ENCODE measurements at regions not wholly inside any gene's neighbourhood (a gene's known extent, or its start where the extent isn't known, plus 50 kb on each side); places are given as distances from the start of the nearest gene placed in this dataset.

- no peak overlapping the region for H3K4me2 ChIP-seq
- no peak overlapping the region for H3K4me3 ChIP-seq
- H3K36me3 ChIP-seq, result no peaks in the 10 kb centered on the region
- no peak for TF ChIP-seq Cebpa-rat (IDR thresholded peaks at IDR 0.05)
- no peaks in the 10 kb centered on the region for H4K20me1 ChIP-seq
- no peak overlapping the region for H3K9ac ChIP-seq
- no peaks in the 10 kb centered on the region for H3K4me1 ChIP-seq
- H3K9me3 ChIP-seq (replicated peaks in 1 of 11), result no peaks in the 10 kb centered on the region
- no peak overlapping the region for H3K27ac ChIP-seq
- no peaks in the 10 kb centered on the region for H3K27me3 ChIP-seq
Measured at GRCh38 chr1:219826290-219826689, 102.1 kb downstream of the SLC30A10 start.

- H3K4me3 ChIP-seq, result no peak overlapping the region
- H3K27ac ChIP-seq, result no peak overlapping the region
- TF ChIP-seq Cebpa-rat (IDR thresholded peaks at IDR 0.05), result no peak
- no peak overlapping the region for H3K4me2 ChIP-seq
- H3K9me3 ChIP-seq (replicated peaks in 1 of 11), result no peaks in the 10 kb centered on the region
- H3K27me3 ChIP-seq, result no peaks in the 10 kb centered on the region
- no peaks in the 10 kb centered on the region for H4K20me1 ChIP-seq
- no peaks in the 10 kb centered on the region for H3K4me1 ChIP-seq
- H3K9ac ChIP-seq, result no peak overlapping the region
- no peaks in the 10 kb centered on the region for H3K36me3 ChIP-seq
Measured at GRCh38 chr1:219825355-219825754, 103.0 kb downstream of the SLC30A10 start.

DNA sequence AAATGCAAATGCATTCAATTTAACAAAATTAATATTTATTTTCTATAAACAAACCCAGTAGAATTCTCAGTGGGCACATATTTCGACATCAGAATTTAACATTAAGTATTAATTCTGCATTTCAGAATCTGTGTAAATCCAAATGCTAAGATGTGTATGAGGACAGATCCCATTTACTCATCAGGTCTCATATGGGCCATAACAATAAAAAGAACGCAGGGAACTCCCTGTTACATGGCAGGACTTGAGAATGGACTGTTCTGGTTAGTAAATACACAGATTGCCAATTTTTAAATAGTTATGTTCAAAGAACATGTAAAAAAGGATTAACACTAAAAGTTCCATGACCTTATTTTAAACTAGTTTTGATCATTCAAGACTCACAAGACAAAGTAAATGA is 104.0 kb downstream of the SLC30A10 start:
- Histone ChIP-seq H4K20me1 (no peaks in the 10 kb centered on the region), H3K4me2 (no peak overlapping the region), H3K4me3 (no peak overlapping the region), H3K27ac (no peak overlapping the region), H3K9me3 (replicated peaks in 1 of 11) (no peaks in the 10 kb centered on the region), H3K4me1 (no peaks in the 10 kb centered on the region), H3K36me3 (no peaks in the 10 kb centered on the region), H3K9ac (no peak overlapping the region), H3K27me3 (no peaks in the 10 kb centered on the region)
- TF ChIP-seq Cebpa-rat (IDR thresholded peaks at IDR 0.05), result no peak

GRCh38 chr1:219820551-219820950 is 107.8 kb downstream of the SLC30A10 start:
- Histone ChIP-seq H3K4me2 (no peak overlapping the region), H3K36me3 (no peaks in the 10 kb centered on the region), H3K27ac (no peak overlapping the region), H3K4me3 (no peak overlapping the region), H3K9ac (no peak overlapping the region), H3K9me3 (replicated peaks in 1 of 11) (no peaks in the 10 kb centered on the region), H4K20me1 (no peaks in the 10 kb centered on the region; a peak in 1 of 22 replicates), H3K27me3 (no peaks in the 10 kb centered on the region), H3K4me1 (no peaks in the 10 kb centered on the region)
- TF ChIP-seq Cebpa-rat (IDR thresholded peaks at IDR 0.05), result no peak

GRCh38 chr1:219817914-219818313 is 110.4 kb downstream of the SLC30A10 start:
- Histone ChIP-seq H3K36me3 (no peaks in the 10 kb centered on the region), H3K4me2 (no peak overlapping the region), H3K4me3 (no peak overlapping the region), H3K9me3 (replicated peaks in 1 of 11) (no peaks in the 10 kb centered on the region), H3K27ac (no peak overlapping the region), H3K4me1 (no peaks in the 10 kb centered on the region), H4K20me1 (no peaks in the 10 kb centered on the region; a peak in 1 of 22 replicates), H3K9ac (no peak overlapping the region), H3K27me3 (no peaks in the 10 kb centered on the region)
- no peak for TF ChIP-seq Cebpa-rat (IDR thresholded peaks at IDR 0.05)

- Histone ChIP-seq H3K9me3 (replicated peaks in 1 of 11) (no peaks in the 10 kb centered on the region), H3K4me3 (no peak overlapping the region), H3K36me3 (no peaks in the 10 kb centered on the region), H3K27me3 (no peaks in the 10 kb centered on the region), H3K9ac (no peak overlapping the region), H4K20me1 (no peaks in the 10 kb centered on the region; a peak in 1 of 22 replicates), H3K4me2 (no peak overlapping the region), H3K4me1 (no peaks in the 10 kb centered on the region), H3K27ac (no peak overlapping the region)
- no peak for TF ChIP-seq Cebpa-rat (IDR thresholded peaks at IDR 0.05)
Measured at GRCh38 chr1:219813294-219813693, 115.1 kb downstream of the SLC30A10 start.

DNA sequence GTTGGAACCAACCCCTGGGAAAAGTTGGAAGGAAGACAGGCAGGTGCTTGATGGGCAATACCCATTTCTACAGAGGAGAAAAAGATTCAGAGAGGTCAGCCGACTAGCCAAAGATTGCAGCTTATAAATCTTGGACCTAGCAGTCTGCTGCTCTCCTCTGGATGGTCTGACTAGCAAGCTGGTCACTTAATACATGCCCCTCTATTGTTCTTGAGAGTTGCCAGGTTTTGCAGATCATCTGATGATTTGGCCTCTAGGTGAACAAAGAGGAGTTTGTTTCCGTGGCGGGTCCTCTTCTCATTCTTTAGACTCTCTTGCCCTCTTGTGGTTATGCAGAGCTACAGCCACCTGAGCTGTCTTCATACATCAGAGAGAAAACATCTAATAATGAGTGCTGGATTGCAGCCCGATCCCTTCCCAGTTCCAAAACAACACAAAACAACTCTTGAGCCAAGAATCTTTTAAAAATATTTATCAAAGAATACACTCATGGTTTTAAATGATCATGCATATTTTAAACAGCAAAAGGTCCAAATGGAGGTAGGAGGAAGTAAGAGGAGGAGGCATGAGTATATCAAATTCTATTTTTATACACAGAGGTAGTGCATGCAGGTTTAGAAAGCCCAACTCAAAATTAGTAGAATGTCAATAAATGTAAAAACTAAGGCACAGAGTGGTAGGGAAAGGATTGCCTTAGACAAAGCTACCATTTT is 115.7 kb downstream of the SLC30A10 start:
- H3K27ac ChIP-seq, result no peak overlapping the region
- no peaks in the 10 kb centered on the region for H3K4me1 ChIP-seq
- no peak for TF ChIP-seq Cebpa-rat (IDR thresholded peaks at IDR 0.05)
- no peak overlapping the region for H3K9ac ChIP-seq
- no peaks in the 10 kb centered on the region for H3K36me3 ChIP-seq
- no peaks in the 10 kb centered on the region for H3K9me3 ChIP-seq (replicated peaks in 1 of 11)
- no peaks in the 10 kb centered on the region for H3K27me3 ChIP-seq
- H3K4me3 ChIP-seq, result no peak overlapping the region
- no peak overlapping the region for H3K4me2 ChIP-seq
- no peaks in the 10 kb centered on the region; a peak in 1 of 22 replicates for H4K20me1 ChIP-seq

DNA sequence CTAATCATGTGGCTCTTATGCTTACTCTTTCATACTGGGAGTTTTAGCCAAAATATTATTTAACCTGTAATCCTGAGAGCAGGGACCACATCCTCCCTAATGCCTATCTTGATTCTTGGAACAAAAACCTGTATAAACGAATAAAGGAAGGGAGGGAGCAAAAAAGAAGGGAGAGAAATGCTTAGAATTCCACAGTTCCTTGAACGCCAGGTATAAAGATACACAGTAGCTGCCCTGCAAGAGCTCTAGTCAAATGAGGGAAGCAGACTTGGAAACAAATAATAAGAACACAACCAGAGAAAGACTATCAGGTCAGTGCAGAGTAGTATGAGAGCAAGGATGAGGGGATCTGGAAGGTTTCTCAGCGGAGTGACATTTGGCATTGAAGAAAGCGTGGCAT is 116.3 kb downstream of the SLC30A10 start:
- no peaks in the 10 kb centered on the region for H3K4me1 ChIP-seq
- no peak for TF ChIP-seq Cebpa-rat (IDR thresholded peaks at IDR 0.05)
- no peak overlapping the region for H3K4me3 ChIP-seq
- no peak overlapping the region for H3K9ac ChIP-seq
- H3K27ac ChIP-seq, result no peak overlapping the region
- no peak overlapping the region for H3K4me2 ChIP-seq
- H4K20me1 ChIP-seq, result no peaks in the 10 kb centered on the region; a peak in 1 of 22 replicates
- H3K9me3 ChIP-seq (replicated peaks in 1 of 11), result no peaks in the 10 kb centered on the region
- H3K27me3 ChIP-seq, result no peaks in the 10 kb centered on the region
- H3K36me3 ChIP-seq, result no peaks in the 10 kb centered on the region

DNA sequence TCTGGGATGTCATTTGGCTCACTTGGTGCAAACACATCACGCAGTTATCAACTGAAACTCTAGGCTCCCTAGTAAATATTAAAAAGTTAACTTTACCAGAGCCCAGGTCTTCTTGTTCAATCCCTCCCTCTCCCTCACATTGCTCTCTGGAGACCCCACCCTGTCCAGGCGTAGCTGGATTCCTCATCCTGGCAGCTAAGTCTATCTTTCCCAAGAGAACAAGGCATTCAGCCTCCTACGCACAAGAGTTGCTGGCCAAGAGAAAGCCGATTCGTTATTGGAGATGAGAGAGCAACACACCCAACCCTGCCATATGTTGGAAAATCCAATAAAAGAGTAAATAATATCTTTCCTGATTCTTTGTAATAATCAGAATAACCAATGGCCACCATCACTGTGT is 117.9 kb downstream of the SLC30A10 start:
- Histone ChIP-seq H3K4me1 (no peaks in the 10 kb centered on the region; a peak in 1 of 20 replicates), H3K36me3 (no peaks in the 10 kb centered on the region), H3K27ac (no peak overlapping the region), H4K20me1 (no peaks in the 10 kb centered on the region; a peak in 1 of 22 replicates), H3K27me3 (no peaks in the 10 kb centered on the region), H3K4me3 (no peak overlapping the region), H3K9me3 (replicated peaks in 1 of 11) (no peaks in the 10 kb centered on the region), H3K4me2 (no peak overlapping the region), H3K9ac (no peak overlapping the region)
- TF ChIP-seq Cebpa-rat (IDR thresholded peaks at IDR 0.05), result no peak

DNA sequence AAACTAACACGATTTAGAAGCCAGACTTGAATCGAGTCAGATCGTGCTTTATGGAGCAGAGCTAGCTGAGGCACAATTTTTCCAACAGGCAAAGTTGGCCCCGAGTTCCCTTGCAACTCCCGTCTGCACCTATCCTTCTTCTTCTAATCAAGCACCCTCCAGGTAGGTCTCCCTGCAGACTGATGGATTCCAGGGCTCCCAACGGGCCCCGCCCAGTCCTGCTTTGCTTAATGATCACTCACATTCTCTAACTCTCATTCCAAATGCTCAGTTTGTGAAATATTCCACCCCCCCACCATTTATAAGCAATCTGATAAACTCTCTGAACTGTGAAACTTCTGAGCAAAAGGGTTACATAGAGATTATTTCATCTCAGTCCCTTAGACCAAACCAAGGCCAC is 119.6 kb downstream of the SLC30A10 start:
- H3K4me3 ChIP-seq, result no peak overlapping the region
- H3K27me3 ChIP-seq, result no peaks in the 10 kb centered on the region
- H4K20me1 ChIP-seq, result no peaks in the 10 kb centered on the region
- H3K27ac ChIP-seq, result no peak overlapping the region
- TF ChIP-seq Cebpa-rat (IDR thresholded peaks at IDR 0.05), result no peak
- H3K4me2 ChIP-seq, result no peak overlapping the region
- H3K9me3 ChIP-seq (replicated peaks in 1 of 11), result no peaks in the 10 kb centered on the region
- no peaks in the 10 kb centered on the region for H3K36me3 ChIP-seq
- no peak overlapping the region for H3K9ac ChIP-seq
- no peaks in the 10 kb centered on the region; a peak in 1 of 20 replicates for H3K4me1 ChIP-seq
